ENCODE measurements at regions not wholly inside any gene's neighbourhood (a gene's known extent, or its start where the extent isn't known, plus 50 kb on each side); places are given as distances from the start of the nearest gene placed in this dataset.

- Histone ChIP-seq H3K4me3 (ENCODE audit: low read length) (no peak overlapping the region), H3K9ac (ENCODE audit: low read length) (no peak overlapping the region), H4K20me1 (ENCODE audit: insufficient read depth, low read length) (no peaks in the 10 kb centered on the region), H3K4me2 (ENCODE audit: low read length) (no peak overlapping the region), H2AFZ (ENCODE audit: low read depth, low read length) (no peak overlapping the region), H3K27me3 (ENCODE audit: low read depth, low read length) (no peaks in the 10 kb centered on the region; the same call in 1 of the 2 replicates), H3K79me2 (ENCODE audit: low read length) (no peaks in the 10 kb centered on the region), H3K9me3 (ENCODE audit: insufficient read depth, low read length) (no peaks in the 10 kb centered on the region), H3K4me1 (ENCODE audit: low read length) (no peaks in the 10 kb centered on the region), H3K36me3 (replicated peaks; ENCODE audit: low read depth, low read length) (no peaks in the 10 kb centered on the region), H3K27ac (ENCODE audit: low read length) (no peak overlapping the region)
- TF ChIP-seq, protein P1, sequence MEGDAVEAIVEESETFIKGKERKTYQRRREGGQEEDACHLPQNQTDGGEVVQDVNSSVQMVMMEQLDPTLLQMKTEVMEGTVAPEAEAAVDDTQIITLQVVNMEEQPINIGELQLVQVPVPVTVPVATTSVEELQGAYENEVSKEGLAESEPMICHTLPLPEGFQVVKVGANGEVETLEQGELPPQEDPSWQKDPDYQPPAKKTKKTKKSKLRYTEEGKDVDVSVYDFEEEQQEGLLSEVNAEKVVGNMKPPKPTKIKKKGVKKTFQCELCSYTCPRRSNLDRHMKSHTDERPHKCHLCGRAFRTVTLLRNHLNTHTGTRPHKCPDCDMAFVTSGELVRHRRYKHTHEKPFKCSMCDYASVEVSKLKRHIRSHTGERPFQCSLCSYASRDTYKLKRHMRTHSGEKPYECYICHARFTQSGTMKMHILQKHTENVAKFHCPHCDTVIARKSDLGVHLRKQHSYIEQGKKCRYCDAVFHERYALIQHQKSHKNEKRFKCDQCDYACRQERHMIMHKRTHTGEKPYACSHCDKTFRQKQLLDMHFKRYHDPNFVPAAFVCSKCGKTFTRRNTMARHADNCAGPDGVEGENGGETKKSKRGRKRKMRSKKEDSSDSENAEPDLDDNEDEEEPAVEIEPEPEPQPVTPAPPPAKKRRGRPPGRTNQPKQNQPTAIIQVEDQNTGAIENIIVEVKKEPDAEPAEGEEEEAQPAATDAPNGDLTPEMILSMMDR (IDR thresholded peaks at IDR 0.05; ENCODE audit: low read depth, low read length), result no peak
- no peak for TF ChIP-seq EZH2phosphoT487 (IDR thresholded peaks at IDR 0.05; ENCODE audit: low read depth)
Observed at GRCh38 chr2:21404137-21404536, 280.4 kb downstream of the TDRD15 start.

DNA sequence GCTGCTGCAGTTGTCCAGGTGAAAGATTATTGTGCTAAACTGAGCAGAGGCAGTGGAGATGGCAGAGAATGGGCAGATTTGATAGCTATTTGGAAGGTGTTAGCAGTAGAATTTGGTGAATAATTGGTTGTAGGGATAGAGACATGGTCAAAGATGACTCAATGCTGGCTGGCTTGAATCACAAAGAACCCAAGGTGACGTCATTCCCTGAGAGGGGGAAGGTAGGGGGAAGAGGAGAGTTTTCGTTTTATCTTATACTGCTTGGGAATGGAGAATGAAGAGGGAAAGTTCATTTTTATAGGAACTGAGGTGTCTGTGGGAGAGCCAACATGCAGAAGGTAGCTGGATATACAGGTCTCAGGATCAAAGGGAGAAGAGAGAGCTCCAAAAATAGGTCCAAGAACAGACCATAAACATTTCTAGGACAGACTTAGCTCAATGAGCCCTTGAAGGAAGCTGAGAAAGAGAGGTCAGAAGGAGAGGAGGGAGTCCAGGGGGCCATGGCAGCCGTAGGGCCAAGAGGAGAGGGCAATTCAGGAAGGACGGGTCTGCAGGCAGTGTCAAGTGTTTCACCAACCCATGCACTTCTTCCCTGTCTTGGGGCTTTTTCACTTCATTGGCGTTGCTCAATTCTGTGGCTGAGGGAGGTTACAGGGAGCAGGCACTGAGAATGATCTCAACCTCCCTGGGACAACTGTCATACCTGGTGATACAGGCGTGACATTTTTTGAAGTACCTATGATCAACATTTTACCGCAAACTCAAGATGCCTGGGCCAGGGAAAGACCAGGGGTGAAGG is 281.3 kb downstream of the TDRD15 start:
- Histone ChIP-seq H4K20me1 (ENCODE audit: insufficient read depth, low read length) (no peaks in the 10 kb centered on the region), H3K4me3 (ENCODE audit: low read length) (no peak overlapping the region)
- TF ChIP-seq, protein P1 (IDR thresholded peaks at IDR 0.05; ENCODE audit: low read depth, low read length), result no peak
- no peak for TF ChIP-seq EZH2phosphoT487 (IDR thresholded peaks at IDR 0.05; ENCODE audit: low read depth)

GRCh38 chr2:21406386-21406785 is 282.6 kb downstream of the TDRD15 start:
- no peaks in the 10 kb centered on the region for H3K4me1 ChIP-seq (ENCODE audit: low read length)
- no peaks in the 10 kb centered on the region for H3K9me3 ChIP-seq (ENCODE audit: insufficient read depth, low read length)
- H3K9ac ChIP-seq (ENCODE audit: low read length), result no peak overlapping the region
- no peaks in the 10 kb centered on the region for H3K79me2 ChIP-seq (ENCODE audit: low read length)
- H3K4me2 ChIP-seq (ENCODE audit: low read length), result no peak overlapping the region
- no peak overlapping the region for H2AFZ ChIP-seq (ENCODE audit: low read depth, low read length)
- H3K36me3 ChIP-seq (replicated peaks; ENCODE audit: low read depth, low read length), result no peaks in the 10 kb centered on the region
- H3K27ac ChIP-seq (ENCODE audit: low read length), result no peak overlapping the region
- no peak overlapping the region for H3K4me3 ChIP-seq (ENCODE audit: low read length)
- H4K20me1 ChIP-seq (ENCODE audit: insufficient read depth, low read length), result no peaks in the 10 kb centered on the region
- no peak for TF ChIP-seq EZH2phosphoT487 (IDR thresholded peaks at IDR 0.05; ENCODE audit: low read depth)
- TF ChIP-seq, protein P1 (IDR thresholded peaks at IDR 0.05; ENCODE audit: low read depth, low read length), result no peak
- no peaks in the 10 kb centered on the region; the same call in 1 of the 2 replicates for H3K27me3 ChIP-seq (ENCODE audit: low read depth, low read length)

More for the DNA sequence above, 281.3 kb downstream of the TDRD15 start:
- Histone ChIP-seq H3K36me3 (replicated peaks; ENCODE audit: low read depth, low read length) (no peaks in the 10 kb centered on the region), H2AFZ (ENCODE audit: low read depth, low read length) (no peak overlapping the region), H3K4me1 (ENCODE audit: low read length) (no peaks in the 10 kb centered on the region), H3K9ac (ENCODE audit: low read length) (no peak overlapping the region), H3K79me2 (ENCODE audit: low read length) (no peaks in the 10 kb centered on the region), H3K4me2 (ENCODE audit: low read length) (no peak overlapping the region), H3K27ac (ENCODE audit: low read length) (no peak overlapping the region), H3K9me3 (ENCODE audit: insufficient read depth, low read length) (no peaks in the 10 kb centered on the region), H3K27me3 (ENCODE audit: low read depth, low read length) (no peaks in the 10 kb centered on the region; the same call in 1 of the 2 replicates)

- H3K9ac ChIP-seq (ENCODE audit: low read length), result no peak overlapping the region
- no peaks in the 10 kb centered on the region for H4K20me1 ChIP-seq (ENCODE audit: insufficient read depth, low read length)
- no peaks in the 10 kb centered on the region for H3K9me3 ChIP-seq (ENCODE audit: insufficient read depth, low read length)
- no peaks in the 10 kb centered on the region; the same call in 1 of the 2 replicates for H3K27me3 ChIP-seq (ENCODE audit: low read depth, low read length)
- H3K4me3 ChIP-seq (ENCODE audit: low read length), result no peak overlapping the region
- no peaks in the 10 kb centered on the region for H3K79me2 ChIP-seq (ENCODE audit: low read length)
- H3K4me1 ChIP-seq (ENCODE audit: low read length), result no peaks in the 10 kb centered on the region
- H3K27ac ChIP-seq (ENCODE audit: low read length), result no peak overlapping the region
- no peak overlapping the region for H2AFZ ChIP-seq (ENCODE audit: low read depth, low read length)
- TF ChIP-seq EZH2phosphoT487 (IDR thresholded peaks at IDR 0.05; ENCODE audit: low read depth), result no peak
- TF ChIP-seq, protein P1 (IDR thresholded peaks at IDR 0.05; ENCODE audit: low read depth, low read length), result no peak
- no peaks in the 10 kb centered on the region for H3K36me3 ChIP-seq (replicated peaks; ENCODE audit: low read depth, low read length)
- no peak overlapping the region for H3K4me2 ChIP-seq (ENCODE audit: low read length)
Observed at GRCh38 chr2:21406911-21407310, 283.1 kb downstream of the TDRD15 start.
